NB4 (cell line): ENCODE measurements at regions not wholly inside any gene's neighbourhood (a gene's known extent, or its start where the extent isn't known, plus 50 kb on each side); places are given as distances from the start of the nearest gene placed in this dataset.
"Not testable (repeated sequence)": the region's sequence is repeated elsewhere in the genome, so short reads cannot be mapped to it uniquely, and the experiment has no call there.

Source experiments
- MYC ChIP-seq: IDR thresholded peaks from 2 replicates; pipeline ENCODE4 v1.6.1; 2011; ENCODE audit warnings: low read depth, low read length
- POLR2A ChIP-seq: IDR thresholded peaks from 2 replicates; pipeline ENCODE4 v1.6.1; 2011; ENCODE audit warnings: mild to moderate bottlenecking; ENCODE audit not compliant: insufficient read length; ENCODE audit errors: extremely low read depth
- TF ChIP-seq, protein P1 (sequence below): IDR thresholded peaks from one replicate; pipeline ENCODE4 v1.5.1; 2012; ENCODE audit warnings: low read depth, low read length
- TF ChIP-seq, protein P2 (sequence below): IDR thresholded peaks from 2 replicates; pipeline ENCODE4 v1.6.1; 2011; ENCODE audit warnings: low read depth, low read length

DNA sequence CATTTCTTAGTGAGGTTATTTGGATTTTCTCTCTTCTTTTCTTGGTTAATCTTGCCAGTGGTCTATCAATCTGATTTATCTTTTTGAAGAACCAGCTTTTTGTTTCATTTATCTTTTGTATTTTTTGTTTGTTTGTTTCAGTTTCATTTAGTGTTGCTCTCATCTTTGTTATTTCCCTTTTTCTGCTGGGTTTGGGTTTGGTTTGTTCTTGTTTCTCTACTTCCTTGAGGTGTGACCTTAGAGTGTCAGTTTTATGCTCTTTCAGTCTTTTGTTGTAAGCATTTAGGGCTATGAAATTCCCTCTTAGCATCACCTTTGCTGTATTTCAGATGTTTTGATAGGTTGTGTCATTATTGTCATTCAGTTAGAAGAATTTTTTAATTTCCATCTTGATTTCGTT is 101.4 kb upstream of the EPB41L4A start:
- TF ChIP-seq, protein P1, sequence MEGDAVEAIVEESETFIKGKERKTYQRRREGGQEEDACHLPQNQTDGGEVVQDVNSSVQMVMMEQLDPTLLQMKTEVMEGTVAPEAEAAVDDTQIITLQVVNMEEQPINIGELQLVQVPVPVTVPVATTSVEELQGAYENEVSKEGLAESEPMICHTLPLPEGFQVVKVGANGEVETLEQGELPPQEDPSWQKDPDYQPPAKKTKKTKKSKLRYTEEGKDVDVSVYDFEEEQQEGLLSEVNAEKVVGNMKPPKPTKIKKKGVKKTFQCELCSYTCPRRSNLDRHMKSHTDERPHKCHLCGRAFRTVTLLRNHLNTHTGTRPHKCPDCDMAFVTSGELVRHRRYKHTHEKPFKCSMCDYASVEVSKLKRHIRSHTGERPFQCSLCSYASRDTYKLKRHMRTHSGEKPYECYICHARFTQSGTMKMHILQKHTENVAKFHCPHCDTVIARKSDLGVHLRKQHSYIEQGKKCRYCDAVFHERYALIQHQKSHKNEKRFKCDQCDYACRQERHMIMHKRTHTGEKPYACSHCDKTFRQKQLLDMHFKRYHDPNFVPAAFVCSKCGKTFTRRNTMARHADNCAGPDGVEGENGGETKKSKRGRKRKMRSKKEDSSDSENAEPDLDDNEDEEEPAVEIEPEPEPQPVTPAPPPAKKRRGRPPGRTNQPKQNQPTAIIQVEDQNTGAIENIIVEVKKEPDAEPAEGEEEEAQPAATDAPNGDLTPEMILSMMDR: not testable (repeated sequence)
- TF ChIP-seq POLR2A, MYC: not testable (repeated sequence)
- TF ChIP-seq, protein P2, sequence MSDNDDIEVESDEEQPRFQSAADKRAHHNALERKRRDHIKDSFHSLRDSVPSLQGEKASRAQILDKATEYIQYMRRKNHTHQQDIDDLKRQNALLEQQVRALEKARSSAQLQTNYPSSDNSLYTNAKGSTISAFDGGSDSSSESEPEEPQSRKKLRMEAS: not testable (repeated sequence)
